ENCODE measurements at regions not wholly inside any gene's neighbourhood (a gene's known extent, or its start where the extent isn't known, plus 50 kb on each side); places are given as distances from the start of the nearest gene placed in this dataset.

DNA sequence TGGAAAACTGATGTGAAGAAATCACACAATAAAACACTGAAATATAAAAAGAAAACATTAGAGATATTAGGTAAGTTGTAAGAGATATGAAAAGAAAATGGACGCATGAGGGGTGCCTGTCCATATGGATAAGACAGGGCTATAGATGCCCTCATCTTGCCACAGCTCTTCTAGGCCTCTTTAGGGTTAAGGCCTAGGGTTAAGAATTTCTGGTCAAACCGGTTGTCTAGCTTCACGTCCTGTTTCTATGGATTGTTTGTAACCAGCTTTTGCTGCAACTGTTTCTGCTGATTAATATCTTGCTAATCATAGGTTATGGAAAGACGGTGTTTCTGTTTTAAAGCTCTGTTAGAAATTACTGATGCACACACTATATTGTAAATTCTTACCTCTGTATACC is 389.9 kb upstream of the CTNND2 start:
- in situ Hi-C loops (cut with HindIII; ENCODE audit: low pct_unique_long_range_greater_than_20kb, low sequenced_read_pairs): no loop called here
- no peak for TF ChIP-seq JUND (IDR thresholded peaks at IDR 0.05; ENCODE audit: low read depth)
- peak in 1 of 2 experiments; percentile 59 for DNase-seq (ENCODE audit: low read depth in 1 of 2, low spot score in 1 of 2)

GRCh38 chr5:12292610-12293204 is 388.5 kb upstream of the CTNND2 start:
- no peak for TF ChIP-seq JUND (IDR thresholded peaks at IDR 0.05; ENCODE audit: low read depth)
- DNase-seq (ENCODE audit: low read depth in 1 of 2, low spot score in 1 of 2): peak; percentile 1 to 77
- in situ Hi-C loops (cut with HindIII; ENCODE audit: low pct_unique_long_range_greater_than_20kb, low sequenced_read_pairs): no loop called here

- TF ChIP-seq JUND (IDR thresholded peaks at IDR 0.05; ENCODE audit: low read depth): no peak
- no peak for DNase-seq (ENCODE audit: low read depth in 1 of 2, low spot score in 1 of 2)
- in situ Hi-C loops (cut with HindIII; ENCODE audit: low pct_unique_long_range_greater_than_20kb, low sequenced_read_pairs): no loop called here
These were observed 380.4 kb upstream of the CTNND2 start for GRCh38 chr5:12284604-12285003.

- no peak for DNase-seq (ENCODE audit: low read depth in 1 of 2, low spot score in 1 of 2)
- in situ Hi-C loops (cut with HindIII; ENCODE audit: low pct_unique_long_range_greater_than_20kb, low sequenced_read_pairs): no loop called here
- TF ChIP-seq JUND (IDR thresholded peaks at IDR 0.05; ENCODE audit: low read depth): no peak
These were observed 373.4 kb upstream of the CTNND2 start for GRCh38 chr5:12277504-12278192.

- TF ChIP-seq JUND (IDR thresholded peaks at IDR 0.05; ENCODE audit: low read depth): no peak
- in situ Hi-C loops (cut with HindIII; ENCODE audit: low pct_unique_long_range_greater_than_20kb, low sequenced_read_pairs): no loop called here
- no peak for DNase-seq (ENCODE audit: low read depth in 1 of 2, low spot score in 1 of 2)
These were observed 370.0 kb upstream of the CTNND2 start for GRCh38 chr5:12274236-12274635.

DNA sequence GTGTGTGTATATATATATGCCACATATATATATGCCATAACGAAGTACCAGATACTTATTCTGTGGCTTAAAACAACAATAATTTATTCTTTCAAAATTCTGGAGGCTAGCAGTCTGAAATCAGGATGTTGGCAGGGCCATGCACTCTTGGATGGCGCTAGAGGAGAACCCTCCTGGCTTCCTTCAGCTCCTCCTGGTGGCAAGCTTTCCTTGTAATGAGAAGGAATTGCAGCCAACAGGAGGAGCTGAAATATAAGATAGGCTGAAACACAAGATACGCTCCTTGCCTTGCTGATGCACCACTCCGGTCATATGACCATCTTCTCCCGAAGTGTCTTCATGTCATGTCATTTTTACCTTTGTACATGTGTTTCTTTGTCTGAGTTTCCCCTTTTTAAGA is 368.1 kb upstream of the CTNND2 start:
- peak in 1 of 2 experiments; percentile 18 for DNase-seq (ENCODE audit: low read depth in 1 of 2, low spot score in 1 of 2)
- in situ Hi-C loops (cut with HindIII; ENCODE audit: low pct_unique_long_range_greater_than_20kb, low sequenced_read_pairs): no loop called here
- no peak for TF ChIP-seq JUND (IDR thresholded peaks at IDR 0.05; ENCODE audit: low read depth)

DNA sequence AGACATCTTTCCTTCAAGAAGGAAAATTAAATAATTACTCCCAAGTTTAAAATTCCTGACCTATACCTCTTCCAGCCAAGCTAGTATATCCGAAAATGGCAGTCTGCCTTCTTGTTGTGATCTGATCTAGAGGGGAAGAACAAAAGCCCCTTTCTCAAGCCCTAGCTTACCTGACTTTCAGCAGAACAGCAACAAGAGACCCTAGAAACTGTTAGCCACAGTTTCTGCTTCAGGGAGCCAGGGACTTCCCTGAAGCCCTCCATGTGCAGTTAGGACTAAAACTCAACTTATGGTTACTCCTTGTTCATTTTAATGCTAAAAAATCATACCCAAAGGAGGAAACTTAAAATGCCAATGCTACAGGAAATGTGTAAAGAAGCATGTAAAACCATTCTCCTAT is 366.7 kb upstream of the CTNND2 start:
- no peak for DNase-seq (ENCODE audit: low read depth in 1 of 2, low spot score in 1 of 2)
- TF ChIP-seq JUND (IDR thresholded peaks at IDR 0.05; ENCODE audit: low read depth): no peak
- in situ Hi-C loops (cut with HindIII; ENCODE audit: low pct_unique_long_range_greater_than_20kb, low sequenced_read_pairs): no loop called here

DNA sequence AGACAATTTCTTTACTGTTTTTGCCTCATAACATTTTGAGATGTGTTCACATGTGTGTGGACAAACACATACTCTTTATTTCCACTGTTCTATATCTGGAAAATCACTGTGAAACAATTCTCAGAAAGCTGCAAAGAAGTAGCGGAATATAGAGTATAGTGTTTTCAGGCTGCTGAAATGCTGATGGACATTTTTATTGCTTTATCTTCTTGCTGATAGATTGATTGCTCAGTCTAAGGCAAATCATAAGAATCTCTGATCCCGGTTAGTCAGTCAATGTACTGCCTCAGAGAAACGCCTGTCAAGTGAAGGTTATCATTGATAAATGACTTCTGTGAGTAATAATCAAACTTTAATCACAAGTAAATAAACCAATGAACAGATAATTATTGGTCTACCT is 364.9 kb upstream of the CTNND2 start:
- in situ Hi-C loops (cut with HindIII; ENCODE audit: low pct_unique_long_range_greater_than_20kb, low sequenced_read_pairs): no loop called here
- no peak for TF ChIP-seq JUND (IDR thresholded peaks at IDR 0.05; ENCODE audit: low read depth)
- DNase-seq (ENCODE audit: low read depth in 1 of 2, low spot score in 1 of 2): no peak

GRCh38 chr5:12258549-12258948 is 354.3 kb upstream of the CTNND2 start:
- DNase-seq (ENCODE audit: low read depth in 1 of 2, low spot score in 1 of 2): no peak
- in situ Hi-C loops (cut with HindIII; ENCODE audit: low pct_unique_long_range_greater_than_20kb, low sequenced_read_pairs): no loop called here
- no peak for TF ChIP-seq JUND (IDR thresholded peaks at IDR 0.05; ENCODE audit: low read depth)

DNA sequence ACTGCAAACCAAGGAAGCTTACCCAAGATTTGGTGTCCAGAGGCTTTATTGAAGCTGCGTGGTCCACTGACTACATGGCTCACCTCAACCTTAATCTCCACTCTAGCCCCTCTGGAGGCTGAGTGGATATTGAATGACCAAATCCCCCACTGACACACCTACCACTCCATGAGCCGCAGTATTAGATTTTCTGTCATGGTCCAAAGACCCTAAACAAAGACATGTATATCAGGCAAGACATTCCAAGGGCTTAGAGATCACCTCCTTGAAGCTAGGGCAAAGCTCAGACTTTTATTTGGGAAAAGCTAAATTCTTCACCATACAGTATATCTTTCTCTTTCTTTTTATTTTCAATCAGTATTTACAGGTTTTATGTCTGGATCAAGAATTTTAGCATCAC is 346.2 kb upstream of the CTNND2 start:
- in situ Hi-C loops (cut with HindIII; ENCODE audit: low pct_unique_long_range_greater_than_20kb, low sequenced_read_pairs): no loop called here
- no peak for TF ChIP-seq JUND (IDR thresholded peaks at IDR 0.05; ENCODE audit: low read depth)
- no peak for DNase-seq (ENCODE audit: low read depth in 1 of 2, low spot score in 1 of 2)

GRCh38 chr5:12248831-12249230 is 344.6 kb upstream of the CTNND2 start:
- in situ Hi-C loops (cut with HindIII; ENCODE audit: low pct_unique_long_range_greater_than_20kb, low sequenced_read_pairs): no loop called here

DNA sequence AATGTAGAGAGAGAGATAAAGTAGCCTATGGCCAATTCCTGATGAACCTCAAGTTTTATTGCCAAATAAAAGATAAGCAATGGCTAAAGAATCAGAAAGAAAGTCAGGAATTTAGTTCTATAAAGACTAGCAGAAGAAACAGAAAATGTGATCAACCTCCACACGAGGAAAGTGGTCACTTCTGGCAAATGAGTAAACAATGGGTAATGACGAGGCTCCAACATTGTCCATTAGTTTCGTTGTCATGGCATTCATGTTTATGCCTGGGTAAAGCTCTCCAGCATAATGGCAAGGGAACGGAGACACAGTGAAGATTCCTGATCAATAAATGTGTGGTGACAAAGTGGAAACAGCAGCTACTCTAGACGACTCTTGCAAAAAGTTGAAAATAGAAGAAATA is 341.8 kb upstream of the CTNND2 start:
- no peak for TF ChIP-seq JUND (IDR thresholded peaks at IDR 0.05; ENCODE audit: low read depth)
- DNase-seq (ENCODE audit: low read depth in 1 of 2, low spot score in 1 of 2): no peak
- in situ Hi-C loops (cut with HindIII; ENCODE audit: low pct_unique_long_range_greater_than_20kb, low sequenced_read_pairs): no loop called here

More at GRCh38 chr5:12248831-12249230, 344.6 kb upstream of the CTNND2 start:
- TF ChIP-seq JUND (IDR thresholded peaks at IDR 0.05; ENCODE audit: low read depth): no peak
- no peak for DNase-seq (ENCODE audit: low read depth in 1 of 2, low spot score in 1 of 2)

- in situ Hi-C loops (cut with HindIII; ENCODE audit: low pct_unique_long_range_greater_than_20kb, low sequenced_read_pairs): no loop called here
- no peak for TF ChIP-seq JUND (IDR thresholded peaks at IDR 0.05; ENCODE audit: low read depth)
- DNase-seq (ENCODE audit: low read depth in 1 of 2, low spot score in 1 of 2): no peak
These were observed 341.2 kb upstream of the CTNND2 start for GRCh38 chr5:12245429-12245828.

Data from T47D (cell line).